ENCODE measurements at regions not wholly inside any gene's neighbourhood (a gene's known extent, or its start where the extent isn't known, plus 50 kb on each side); places are given as distances from the start of the nearest gene placed in this dataset.

DNA sequence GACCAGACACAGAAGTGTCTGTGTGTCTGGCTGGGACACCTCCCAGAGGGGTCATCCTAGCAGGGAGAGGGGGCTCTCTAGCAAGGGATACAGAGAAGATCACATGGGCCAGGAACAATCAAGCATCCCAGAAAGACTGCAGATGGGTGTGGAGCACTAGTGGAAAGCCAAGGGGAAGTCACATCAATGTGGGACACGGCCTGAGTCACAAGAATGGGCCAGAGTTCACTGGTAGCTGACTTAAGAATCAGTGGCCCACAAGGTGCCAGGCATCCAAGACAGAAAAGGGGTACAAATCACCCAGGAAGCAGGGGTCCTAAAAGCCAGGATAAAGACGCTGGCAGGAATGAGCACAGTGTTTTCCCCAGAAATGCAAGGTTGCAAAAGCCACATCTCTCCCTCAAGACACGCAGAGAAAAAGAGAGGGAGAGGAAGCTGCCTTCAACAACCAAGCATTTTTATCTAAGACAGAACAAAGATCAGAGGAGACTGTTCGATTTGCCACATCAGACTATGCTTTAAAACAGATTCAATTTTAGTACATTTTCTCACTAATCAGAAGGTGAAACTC is 113.6 kb upstream of the DST start:
- TF ChIP-seq, protein P1, sequence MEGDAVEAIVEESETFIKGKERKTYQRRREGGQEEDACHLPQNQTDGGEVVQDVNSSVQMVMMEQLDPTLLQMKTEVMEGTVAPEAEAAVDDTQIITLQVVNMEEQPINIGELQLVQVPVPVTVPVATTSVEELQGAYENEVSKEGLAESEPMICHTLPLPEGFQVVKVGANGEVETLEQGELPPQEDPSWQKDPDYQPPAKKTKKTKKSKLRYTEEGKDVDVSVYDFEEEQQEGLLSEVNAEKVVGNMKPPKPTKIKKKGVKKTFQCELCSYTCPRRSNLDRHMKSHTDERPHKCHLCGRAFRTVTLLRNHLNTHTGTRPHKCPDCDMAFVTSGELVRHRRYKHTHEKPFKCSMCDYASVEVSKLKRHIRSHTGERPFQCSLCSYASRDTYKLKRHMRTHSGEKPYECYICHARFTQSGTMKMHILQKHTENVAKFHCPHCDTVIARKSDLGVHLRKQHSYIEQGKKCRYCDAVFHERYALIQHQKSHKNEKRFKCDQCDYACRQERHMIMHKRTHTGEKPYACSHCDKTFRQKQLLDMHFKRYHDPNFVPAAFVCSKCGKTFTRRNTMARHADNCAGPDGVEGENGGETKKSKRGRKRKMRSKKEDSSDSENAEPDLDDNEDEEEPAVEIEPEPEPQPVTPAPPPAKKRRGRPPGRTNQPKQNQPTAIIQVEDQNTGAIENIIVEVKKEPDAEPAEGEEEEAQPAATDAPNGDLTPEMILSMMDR (IDR thresholded peaks at IDR 0.05) = no peak
- no peak for DNase-seq (ENCODE audit: low spot score in 2 of 2)
- no peaks in the 10 kb centered on the region for H3K27me3 ChIP-seq
- H3K4me1 ChIP-seq = peaks cover 0 to 36% of the 10 kb centered on the region in 2 donors
- no peaks in the 10 kb centered on the region for H3K9me3 ChIP-seq
- H3K36me3 ChIP-seq = no peaks in the 10 kb centered on the region
- H3K4me3 ChIP-seq = no peak overlapping the region
- peak overlapping the region; percentile 43 to 66 for H3K27ac ChIP-seq
- intact Hi-C loops (cut with DNase I) = loop anchor here (2.0 to 5.0 kb wide), 2 partner anchors 39 to 120 kb away; no protein-coding TSS in a partner anchor

DNA sequence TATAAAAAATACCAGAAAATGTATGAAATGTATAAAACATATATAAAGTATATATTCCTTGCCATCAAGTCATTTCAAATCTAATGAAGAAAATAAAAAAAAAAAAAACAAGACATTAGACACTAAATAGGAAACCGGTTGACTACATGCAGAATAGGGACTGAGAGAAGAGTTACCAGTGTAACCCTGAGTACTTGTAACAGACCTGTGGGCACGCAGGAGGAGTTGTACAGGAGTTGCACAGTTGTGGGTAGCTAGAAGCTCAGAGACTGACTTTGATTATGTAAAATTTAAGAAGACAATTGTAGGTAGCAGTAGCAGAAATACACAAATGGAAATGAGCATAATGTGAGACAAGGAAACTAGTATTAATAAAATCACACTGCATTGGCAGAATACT is 112.4 kb upstream of the DST start:
- intact Hi-C loops (cut with DNase I) = loop anchor here (5.0 kb wide), 1 partner anchor 38 kb away; no protein-coding TSS in a partner anchor
- Histone ChIP-seq H3K36me3 (no peaks in the 10 kb centered on the region), H3K4me3 (no peak overlapping the region), H3K4me1 (peaks cover under 1 to 39% of the 10 kb centered on the region in 2 donors), H3K9me3 (no peaks in the 10 kb centered on the region), H3K27ac (no peak overlapping the region), H3K27me3 (no peaks in the 10 kb centered on the region)
- DNase-seq (ENCODE audit: low spot score in 2 of 2) = no peak
- TF ChIP-seq, protein P1 (IDR thresholded peaks at IDR 0.05) = no peak

DNA sequence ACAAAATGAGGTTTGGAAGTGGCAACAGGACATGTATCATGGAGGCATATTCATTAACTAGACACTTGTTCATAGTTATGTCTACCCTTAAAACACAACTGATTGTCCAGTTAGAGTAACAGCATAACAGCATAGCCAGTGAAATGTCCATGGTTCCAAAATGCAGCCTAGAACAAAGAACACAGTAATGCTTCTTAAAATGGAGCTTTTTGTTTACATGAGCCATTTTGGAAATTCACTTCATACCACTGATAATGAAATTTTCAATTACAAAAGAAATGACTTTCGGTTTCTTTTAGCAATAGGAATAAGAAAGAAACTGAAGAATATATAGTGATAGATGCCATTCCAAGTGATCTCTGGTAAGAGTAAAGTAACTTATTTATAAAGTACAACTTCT is 111.1 kb upstream of the DST start:
- H3K9me3 ChIP-seq = no peaks in the 10 kb centered on the region
- peak overlapping the region in 1 of 2 donors; percentile 6 for H3K4me3 ChIP-seq
- TF ChIP-seq, protein P1 (IDR thresholded peaks at IDR 0.05) = no peak
- intact Hi-C loops (cut with DNase I) = no loop called here
- DNase-seq (ENCODE audit: low spot score in 2 of 2) = no peak
- no peaks in the 10 kb centered on the region for H3K27me3 ChIP-seq
- no peaks in the 10 kb centered on the region for H3K36me3 ChIP-seq
- peak overlapping the region in 1 of 2 donors; percentile 31 for H3K27ac ChIP-seq
- peaks cover 4 to 49% of the 10 kb centered on the region in 2 donors for H3K4me1 ChIP-seq

DNA sequence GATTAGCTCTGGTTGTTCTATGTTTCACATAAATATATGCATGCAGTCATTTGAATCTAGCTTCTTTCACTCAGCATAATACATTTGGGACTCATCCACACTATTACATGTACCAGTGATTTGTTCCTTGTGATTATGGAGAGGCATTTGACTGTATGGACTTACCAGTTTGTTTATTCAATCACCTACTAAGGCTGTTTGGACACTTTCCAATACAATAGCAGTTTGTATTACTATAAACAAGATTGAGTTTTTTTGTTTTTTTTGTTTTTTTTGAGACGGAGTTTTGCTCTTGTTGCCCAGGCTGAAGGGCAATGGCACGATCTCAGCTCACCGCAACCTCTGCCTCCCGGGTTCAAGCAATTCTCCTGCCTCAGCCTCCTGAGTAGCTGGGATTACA is 109.8 kb upstream of the DST start:
- TF ChIP-seq, protein P1 (IDR thresholded peaks at IDR 0.05) = no peak
- intact Hi-C loops (cut with DNase I) = no loop called here
- Histone ChIP-seq H3K36me3 (no peaks in the 10 kb centered on the region), H3K27me3 (no peaks in the 10 kb centered on the region), H3K9me3 (no peaks in the 10 kb centered on the region), H3K4me3 (no peak overlapping the region), H3K4me1 (peaks cover 4 to 46% of the 10 kb centered on the region in 2 donors), H3K27ac (no peak overlapping the region)
- DNase-seq (ENCODE audit: low spot score in 2 of 2) = no peak

DNA sequence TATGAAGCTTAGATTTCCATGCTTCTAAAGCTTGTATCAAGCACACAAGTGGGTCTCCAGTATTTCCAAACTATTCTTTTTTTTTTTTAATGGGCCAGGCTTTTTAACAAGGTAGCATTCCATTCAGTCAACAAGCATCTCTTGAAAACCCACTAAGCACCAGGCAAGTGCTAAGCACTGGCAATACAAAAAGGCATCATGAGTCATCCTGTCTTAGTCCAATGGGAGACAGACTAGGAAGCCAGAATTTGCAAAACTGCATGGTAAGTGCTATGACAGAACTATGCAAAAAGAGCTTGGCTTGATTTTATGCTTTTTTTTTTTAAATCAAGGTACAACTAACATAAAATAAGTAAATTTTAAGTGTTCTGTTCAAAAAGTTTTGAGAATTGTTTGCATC is 109.3 kb upstream of the DST start:
- Histone ChIP-seq H3K4me3 (no peak overlapping the region), H3K36me3 (no peaks in the 10 kb centered on the region), H3K27me3 (no peaks in the 10 kb centered on the region), H3K9me3 (no peaks in the 10 kb centered on the region), H3K27ac (no peak overlapping the region), H3K4me1 (peaks cover 4 to 43% of the 10 kb centered on the region in 2 donors)
- no peak for DNase-seq (ENCODE audit: low spot score in 2 of 2)
- intact Hi-C loops (cut with DNase I) = no loop called here
- TF ChIP-seq, protein P1 (IDR thresholded peaks at IDR 0.05) = no peak

DNA sequence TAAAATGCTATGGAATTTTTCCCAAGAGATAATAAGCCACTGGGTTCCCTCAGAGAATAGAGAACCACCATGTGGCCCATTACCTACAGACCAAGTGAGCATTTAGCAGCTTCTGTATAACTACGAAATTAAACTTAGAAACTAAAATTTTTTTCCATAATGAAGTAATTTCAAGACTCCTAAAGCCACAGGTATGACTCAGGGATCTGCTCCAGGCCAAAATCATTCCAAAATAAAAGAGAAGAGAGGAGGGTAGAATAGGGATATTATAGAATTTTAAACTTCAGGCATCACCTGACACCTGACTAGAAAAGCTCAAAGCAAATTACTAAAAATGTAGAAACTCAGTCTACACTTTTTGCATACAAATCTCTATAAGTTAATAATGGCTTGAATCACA is 108.9 kb upstream of the DST start:
- Histone ChIP-seq H3K4me3 (no peak overlapping the region), H3K36me3 (no peaks in the 10 kb centered on the region), H3K9me3 (no peaks in the 10 kb centered on the region), H3K27ac (no peak overlapping the region), H3K4me1 (peaks cover 4 to 42% of the 10 kb centered on the region in 2 donors), H3K27me3 (no peaks in the 10 kb centered on the region)
- no peak for DNase-seq (ENCODE audit: low spot score in 2 of 2)
- TF ChIP-seq, protein P1 (IDR thresholded peaks at IDR 0.05) = no peak
- intact Hi-C loops (cut with DNase I) = no loop called here

Measured in ascending aorta (tissue), 2 donors.